HG02610 (cell line): ENCODE measurements at regions not wholly inside any gene's neighbourhood (a gene's known extent, or its start where the extent isn't known, plus 50 kb on each side); places are given as distances from the start of the nearest gene placed in this dataset.
"Not testable (repeated sequence)": the region's sequence is repeated elsewhere in the genome, so short reads cannot be mapped to it uniquely, and the experiment has no call there.

Experiments
- ATAC-seq: cut with Tn5 transposase; IDR thresholded peaks from one replicate; pipeline ENCODE4 v1.9.1; 2021; ENCODE audit warnings: mild to moderate bottlenecking, moderate library complexity; ENCODE audit not compliant: unreplicated experiment

- no peak for ATAC-seq
These were observed 113.7 kb downstream of the IGLL1 start for GRCh38 chr22:23466351-23466750.

GRCh38 chr22:23464796-23465195, 115.3 kb downstream of the IGLL1 start:
- not testable (repeated sequence) for ATAC-seq

GRCh38 chr22:23460517-23461031, 119.5 kb downstream of the IGLL1 start:
- not testable (repeated sequence) for ATAC-seq

- ATAC-seq, result not testable (repeated sequence)
These were observed 120.2 kb downstream of the IGLL1 start for GRCh38 chr22:23459645-23460516.

GRCh38 chr22:23458663-23459541, 121.2 kb downstream of the IGLL1 start:
- no peak for ATAC-seq

- no peak for ATAC-seq
These were observed 122.6 kb downstream of the IGLL1 start for GRCh38 chr22:23457380-23457985.

GRCh38 chr22:23456666-23457379, 123.3 kb downstream of the IGLL1 start:
- ATAC-seq, result not testable (repeated sequence)

GRCh38 chr22:23454345-23454744, 125.7 kb downstream of the IGLL1 start:
- not testable (repeated sequence) for ATAC-seq

GRCh38 chr22:23453277-23453676, 126.8 kb downstream of the IGLL1 start:
- no peak for ATAC-seq

- ATAC-seq, result no peak
These were observed 127.7 kb downstream of the IGLL1 start for GRCh38 chr22:23452231-23453010.

- ATAC-seq, result not testable (repeated sequence)
These were observed 128.4 kb downstream of the IGLL1 start for GRCh38 chr22:23451452-23452230.

GRCh38 chr22:23450821-23451220, 129.3 kb downstream of the IGLL1 start:
- ATAC-seq, result not testable (repeated sequence)

GRCh38 chr22:23450434-23450795, 129.7 kb downstream of the IGLL1 start:
- ATAC-seq, result no peak

- not testable (repeated sequence) for ATAC-seq
These were observed 130.2 kb downstream of the IGLL1 start for GRCh38 chr22:23449748-23450433.

- not testable (repeated sequence) for ATAC-seq
These were observed 131.4 kb downstream of the IGLL1 start for GRCh38 chr22:23448499-23449288.

GRCh38 chr22:23446796-23447350, 133.2 kb downstream of the IGLL1 start:
- no peak for ATAC-seq

- not testable (repeated sequence) for ATAC-seq
These were observed 133.9 kb downstream of the IGLL1 start for GRCh38 chr22:23446194-23446593.
